ENCODE measurements at regions not wholly inside any gene's neighbourhood (a gene's known extent, or its start where the extent isn't known, plus 50 kb on each side); places are given as distances from the start of the nearest gene placed in this dataset.
"Not testable (repeated sequence)": the region's sequence is repeated elsewhere in the genome, so short reads cannot be mapped to it uniquely, and the experiment has no call there.

GRCh38 chr9:110126499-110126941 is 81.4 kb downstream of the C9orf152 start:
- no peak for DNase-seq

DNA sequence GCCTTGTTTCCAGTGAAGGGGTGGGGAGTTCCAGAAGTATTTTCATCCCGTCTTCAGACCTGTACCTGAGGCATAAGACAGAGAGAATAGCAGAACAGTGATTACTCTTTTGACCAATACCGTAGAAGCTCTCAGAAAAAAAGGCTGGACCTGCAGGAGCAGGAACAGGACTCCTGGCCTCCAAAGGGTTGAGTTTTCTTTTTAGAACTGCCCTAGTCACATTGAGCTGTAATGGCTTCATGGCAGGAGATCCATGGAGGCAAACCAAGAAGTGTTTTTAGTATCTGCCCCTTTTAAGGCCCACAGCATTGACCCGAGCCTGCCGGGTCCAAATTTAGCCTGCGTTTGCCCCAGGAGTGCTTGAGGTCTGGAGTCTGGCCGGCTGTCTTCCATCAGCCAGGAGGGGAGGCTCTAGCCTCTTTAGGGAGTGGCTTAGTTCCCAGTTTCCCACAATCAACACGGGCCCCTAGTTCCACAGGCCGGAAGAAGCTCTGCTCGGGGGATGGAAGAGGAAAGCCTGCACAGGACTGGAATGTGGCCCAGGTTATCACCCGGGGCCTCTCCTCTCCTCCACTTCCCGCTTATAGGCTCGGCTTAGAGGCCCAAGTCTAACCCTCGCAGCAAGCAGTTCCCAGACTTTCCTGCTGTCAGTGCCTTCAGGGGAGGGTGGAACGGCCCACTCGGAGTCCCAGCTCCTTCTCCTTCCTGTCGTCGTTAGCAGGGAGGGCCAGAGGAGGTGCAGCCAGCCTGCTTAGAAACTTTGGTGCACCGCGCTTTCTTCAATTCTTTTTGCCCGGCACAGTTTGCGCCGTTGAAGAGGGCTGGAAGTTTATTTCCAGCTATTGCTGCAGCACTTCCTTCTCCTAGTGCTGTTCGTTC is 80.7 kb downstream of the C9orf152 start:
- DNase-seq, result no peak

- no peak for DNase-seq
Observed at GRCh38 chr9:110128664-110129329, 79.2 kb downstream of the C9orf152 start.

DNA sequence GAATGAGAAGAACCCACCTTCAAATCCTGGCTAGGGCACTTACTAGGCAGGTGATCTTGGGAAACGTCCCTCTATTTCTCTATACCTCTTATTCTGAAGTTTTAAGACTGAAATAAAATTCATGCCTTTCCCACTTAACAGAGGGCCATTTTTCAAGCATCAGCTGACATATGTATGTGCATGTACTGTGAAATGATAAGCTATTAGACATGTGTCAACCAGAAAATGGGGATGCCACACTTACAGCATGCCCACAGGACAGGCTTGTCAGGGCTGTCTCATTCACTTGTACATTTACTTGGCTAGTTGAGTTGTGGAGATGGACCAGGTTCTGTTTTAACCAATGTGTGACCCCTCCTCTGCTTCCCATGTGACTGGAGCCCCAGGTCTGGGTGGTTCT is 78.5 kb downstream of the C9orf152 start:
- no peak for DNase-seq

- no peak for DNase-seq
Observed at GRCh38 chr9:110130211-110130610, 77.7 kb downstream of the C9orf152 start.

- DNase-seq, result no peak
Observed at GRCh38 chr9:110130791-110131416, 77.1 kb downstream of the C9orf152 start.

DNA sequence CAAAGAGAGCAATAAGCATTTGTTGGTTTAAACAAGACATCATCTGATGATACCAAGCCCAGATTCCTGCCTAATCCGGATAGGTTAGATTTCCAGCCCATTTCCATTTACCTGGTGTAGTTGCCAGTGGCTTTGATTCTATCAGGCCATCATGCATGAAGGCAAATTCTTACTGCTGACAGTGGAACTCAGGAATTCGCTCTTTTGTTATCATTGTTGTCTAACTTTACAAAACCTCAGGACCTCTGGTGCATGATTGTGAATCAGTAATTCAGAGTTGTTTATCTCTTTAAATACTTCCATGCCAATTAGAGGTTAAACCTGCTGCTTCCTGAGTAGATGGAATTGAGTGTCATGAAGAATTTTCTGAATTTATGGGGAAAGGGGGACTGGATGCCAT is 76.5 kb downstream of the C9orf152 start:
- no peak for DNase-seq

DNA sequence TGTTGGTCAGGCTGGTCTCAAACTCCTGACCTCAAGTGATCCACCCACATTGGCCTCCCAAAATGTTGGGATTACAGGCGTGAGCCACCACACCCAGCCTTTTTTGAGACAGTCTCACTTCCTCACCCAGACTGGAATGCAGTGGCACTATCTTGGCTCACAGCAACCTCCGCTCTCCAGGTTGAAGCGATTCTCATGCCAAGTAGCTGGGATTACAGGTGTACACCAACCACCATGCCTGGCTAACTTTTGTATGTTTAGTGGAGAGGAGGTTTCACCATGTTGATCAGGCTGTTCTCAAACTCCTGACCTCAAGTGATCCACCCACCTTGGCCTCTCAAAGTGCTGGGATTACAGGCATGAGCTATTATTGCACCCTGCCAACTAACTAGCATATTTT is 75.4 kb downstream of the C9orf152 start:
- DNase-seq, result not testable (repeated sequence)

- DNase-seq, result no peak
Observed at GRCh38 chr9:110133059-110133458, 74.9 kb downstream of the C9orf152 start.

- no peak for DNase-seq
Observed at GRCh38 chr9:110133608-110134210, 74.2 kb downstream of the C9orf152 start.

DNA sequence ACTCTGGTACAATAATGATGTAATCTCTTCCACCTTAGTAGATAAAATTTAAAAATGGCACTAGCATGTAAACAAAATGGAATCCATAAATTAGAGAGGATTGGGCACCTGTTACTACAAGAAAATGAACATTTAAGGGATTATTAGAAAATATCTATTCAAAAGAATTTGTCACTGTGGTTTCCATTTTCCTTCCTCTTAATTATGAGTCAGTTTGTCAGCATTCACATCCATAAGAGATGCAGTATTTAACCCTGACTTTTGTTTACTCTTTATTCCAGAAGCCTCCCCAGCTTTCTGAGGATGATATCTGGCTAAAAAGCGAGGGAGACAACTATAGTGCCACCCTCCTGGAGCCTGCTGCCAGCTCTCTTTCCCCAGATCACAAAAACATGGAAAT is 72.1 kb downstream of the C9orf152 start:
- DNase-seq, result no peak

- no peak for DNase-seq
Observed at GRCh38 chr9:110136802-110137201, 71.2 kb downstream of the C9orf152 start.

DNA sequence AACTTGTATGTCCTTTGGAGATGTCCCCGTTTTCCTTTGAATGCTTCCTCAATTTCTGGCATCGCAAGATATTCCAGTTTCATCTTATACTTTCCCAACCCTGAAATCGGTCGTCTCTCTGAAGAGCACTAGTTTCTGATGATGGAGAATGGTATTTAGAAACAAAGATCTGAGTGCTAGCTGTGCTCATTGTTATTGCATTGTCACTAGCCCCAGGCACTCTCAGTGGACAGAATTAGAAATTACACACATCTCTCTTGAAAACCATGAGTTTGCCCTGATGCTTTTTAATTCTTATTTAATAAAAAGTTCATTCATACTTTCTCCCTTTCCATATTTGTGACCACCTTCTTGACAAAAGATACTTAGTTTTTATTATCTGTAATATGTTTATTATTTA is 67.7 kb downstream of the C9orf152 start:
- DNase-seq, result no peak

- no peak for DNase-seq
Observed at GRCh38 chr9:110141227-110141793, 66.6 kb downstream of the C9orf152 start.

GRCh38 chr9:110142253-110142652 is 65.7 kb downstream of the C9orf152 start:
- DNase-seq, result no peak

GRCh38 chr9:110142868-110143481 is 65.0 kb downstream of the C9orf152 start:
- DNase-seq, result no peak

GRCh38 chr9:110143485-110143884 is 64.5 kb downstream of the C9orf152 start:
- DNase-seq, result no peak

DNA sequence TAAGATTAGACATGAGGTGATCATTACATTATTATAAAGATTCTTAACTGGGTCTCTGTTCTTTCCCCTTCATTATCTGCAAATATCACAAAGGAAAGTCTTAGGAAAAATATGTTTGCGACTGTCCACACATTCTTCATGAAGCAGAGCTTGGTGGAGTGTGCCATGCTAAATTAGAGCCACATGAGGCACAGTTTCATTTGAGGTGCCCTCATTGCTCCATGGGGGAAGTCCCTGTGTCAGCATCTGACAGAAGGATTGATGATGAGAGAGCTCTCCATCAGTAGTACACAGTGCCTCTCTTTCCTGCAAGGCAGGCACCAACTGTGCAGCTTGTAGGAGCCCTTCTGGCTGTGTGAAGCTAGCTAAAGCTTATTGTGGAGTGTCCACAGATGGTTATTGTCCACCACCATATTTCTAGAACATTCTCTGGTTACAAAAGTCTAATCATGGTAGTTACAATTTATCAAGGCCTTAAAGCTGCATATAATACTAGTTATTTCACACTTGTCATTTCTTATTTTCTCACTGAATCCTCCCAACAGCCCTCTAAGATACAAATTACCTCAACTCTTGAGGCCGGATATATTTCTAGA is 63.9 kb downstream of the C9orf152 start:
- DNase-seq, result no peak

DNA sequence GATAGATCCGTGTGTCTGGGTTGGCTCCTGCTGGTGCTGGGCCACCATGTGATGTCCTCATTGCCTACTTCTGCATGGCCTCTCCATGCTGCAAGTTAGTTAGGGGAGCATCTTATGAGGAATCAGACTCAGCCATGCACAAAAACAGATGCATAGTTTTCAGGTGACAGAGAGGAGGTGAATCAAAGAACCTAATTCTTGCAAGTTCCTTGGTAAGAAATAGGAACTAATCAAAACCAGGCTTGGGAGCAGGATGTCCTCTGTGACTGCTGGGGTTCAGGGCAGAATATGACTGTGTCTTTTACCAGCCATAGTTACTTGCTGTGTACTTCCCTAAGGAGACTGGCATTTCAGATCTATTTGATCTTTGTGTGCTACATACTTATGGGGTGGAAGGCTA is 61.6 kb downstream of the C9orf152 start:
- no peak for DNase-seq

DNA sequence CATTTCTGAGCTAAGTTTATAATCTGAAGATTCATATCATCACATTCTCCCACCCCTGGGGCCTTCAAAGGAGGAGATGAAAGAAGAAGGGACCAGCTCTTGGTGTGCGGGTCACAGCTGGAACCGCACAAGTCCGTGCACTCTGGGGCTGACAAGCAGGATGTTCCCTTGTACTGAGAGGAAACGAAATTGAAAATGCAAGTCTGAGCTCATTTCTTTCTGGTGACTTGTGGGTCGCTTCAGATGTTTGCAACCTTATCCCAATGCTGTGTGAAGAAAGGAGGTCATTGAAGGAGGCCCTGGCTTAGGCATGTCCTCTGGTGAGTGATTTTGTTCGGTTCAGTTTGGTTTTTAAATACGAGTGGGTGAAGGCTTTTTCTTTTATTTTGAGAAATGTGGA is 59.6 kb downstream of the C9orf152 start:
- no peak for DNase-seq

GRCh38 chr9:110148891-110149290 is 59.1 kb downstream of the C9orf152 start:
- no peak for DNase-seq

Data from T-helper 9 cell (primary cell).